Bronchial epithelial cell (primary cell): ENCODE measurements at regions not wholly inside any gene's neighbourhood (a gene's known extent, or its start where the extent isn't known, plus 50 kb on each side); places are given as distances from the start of the nearest gene placed in this dataset.

Experiments used
- DNase-seq: peaks from one replicate; pipeline ENCODE4 v3.0.0-alpha.2; 2010; ENCODE audit warnings: low read depth
- FAIRE-seq: peaks from 2 replicates; lab custom pipeline; 2011; peaks lifted over from hg19 to GRCh38; lab: Jason Lieb, UNC
- H3K27me3 ChIP-seq: 2 replicates; pipeline ENCODE4 v1.5.1; 2011; ENCODE audit warnings: low read length; ENCODE audit not compliant: control insufficient read depth, insufficient read depth
- H3K36me3 ChIP-seq: 2 replicates; pipeline ENCODE4 v1.5.1; 2011; ENCODE audit warnings: low read length; ENCODE audit not compliant: control insufficient read depth, insufficient read depth
- H3K4me3 ChIP-seq: 2 replicates; pipeline ENCODE4 v1.5.1; 2011; ENCODE audit warnings: mild to moderate bottlenecking, low read depth, low read length, control low read depth
- CTCF ChIP-seq: IDR thresholded peaks from 2 replicates; pipeline ENCODE4 v1.5.1; 2011; ENCODE audit warnings: mild to moderate bottlenecking, moderate library complexity, low read length, control low read depth, inconsistent platforms; ENCODE audit not compliant: insufficient read depth, severe bottlenecking

GRCh38 chr1:164921493-164921892 is 362.5 kb downstream of the PBX1 start:
- Histone ChIP-seq H3K36me3 (no peaks in the 10 kb centered on the region), H3K4me3 (no peak overlapping the region), H3K27me3 (no peaks in the 10 kb centered on the region)
- DNase-seq (no peak), FAIRE-seq (no peak)
- TF ChIP-seq CTCF = no peak

GRCh38 chr1:164918140-164918539 is 359.2 kb downstream of the PBX1 start:
- no peaks in the 10 kb centered on the region for H3K36me3 ChIP-seq
- H3K4me3 ChIP-seq = no peak overlapping the region
- FAIRE-seq = no peak
- no peaks in the 10 kb centered on the region for H3K27me3 ChIP-seq
- no peak for TF ChIP-seq CTCF
- DNase-seq = no peak

- FAIRE-seq (no peak), DNase-seq (peak; percentile 49)
- H3K27me3 ChIP-seq = no peaks in the 10 kb centered on the region
- H3K36me3 ChIP-seq = no peaks in the 10 kb centered on the region
- TF ChIP-seq CTCF = peak; percentile 31
- no peak overlapping the region for H3K4me3 ChIP-seq
These were observed 355.2 kb downstream of the PBX1 start for GRCh38 chr1:164914208-164914607.

- H3K27me3 ChIP-seq = no peaks in the 10 kb centered on the region
- TF ChIP-seq CTCF = no peak
- FAIRE-seq = no peak
These were observed 353.3 kb downstream of the PBX1 start for GRCh38 chr1:164912290-164912689.

GRCh38 chr1:164910671-164911070 is 351.7 kb downstream of the PBX1 start:
- FAIRE-seq = no peak
- no peak for TF ChIP-seq CTCF
- H3K27me3 ChIP-seq = no peaks in the 10 kb centered on the region

More at GRCh38 chr1:164912290-164912689, 353.3 kb downstream of the PBX1 start:
- Histone ChIP-seq H3K4me3 (no peak overlapping the region), H3K36me3 (no peaks in the 10 kb centered on the region)
- no peak for DNase-seq

GRCh38 chr1:164907666-164908065 is 348.7 kb downstream of the PBX1 start:
- FAIRE-seq = no peak
- no peak for TF ChIP-seq CTCF

More at GRCh38 chr1:164910671-164911070, 351.7 kb downstream of the PBX1 start:
- no peak for DNase-seq
- H3K36me3 ChIP-seq = no peaks in the 10 kb centered on the region
- no peak overlapping the region for H3K4me3 ChIP-seq

More at GRCh38 chr1:164907666-164908065, 348.7 kb downstream of the PBX1 start:
- H3K4me3 ChIP-seq = no peak overlapping the region
- H3K27me3 ChIP-seq = no peaks in the 10 kb centered on the region
- H3K36me3 ChIP-seq = no peaks in the 10 kb centered on the region
- DNase-seq = peak; percentile 11
